AG09319 (cell line): ENCODE measurements at regions not wholly inside any gene's neighbourhood (a gene's known extent, or its start where the extent isn't known, plus 50 kb on each side); places are given as distances from the start of the nearest gene placed in this dataset.
"Not testable (repeated sequence)": the region's sequence is repeated elsewhere in the genome, so short reads cannot be mapped to it uniquely, and the experiment has no call there.

Experiments used
- DNase-seq: peaks from one replicate; pipeline ENCODE4 v3.0.0-alpha.2; 2010; ENCODE audit warnings: low read depth; ENCODE audit errors: extremely low read depth
- CTCF ChIP-seq: IDR thresholded peaks from 2 replicates; pipeline ENCODE4 v1.5.1; 2011; ENCODE audit warnings: low read depth, mild to moderate bottlenecking, inconsistent platforms, low read length, moderate library complexity

GRCh38 chr12:102281231-102281630 is 83.6 kb upstream of the PMCH start:
- no peak for DNase-seq
- TF ChIP-seq CTCF: no peak

GRCh38 chr12:102255687-102256086 is 58.1 kb upstream of the PMCH start:
- not testable (repeated sequence) for DNase-seq

GRCh38 chr12:102251005-102251404 is 53.4 kb upstream of the PMCH start:
- DNase-seq: not testable (repeated sequence)

- TF ChIP-seq CTCF: no peak
- no peak for DNase-seq
These were observed 51.6 kb upstream of the PMCH start for GRCh38 chr12:102249079-102249841.
